ENCODE measurements at regions not wholly inside any gene's neighbourhood (a gene's known extent, or its start where the extent isn't known, plus 50 kb on each side); places are given as distances from the start of the nearest gene placed in this dataset.

DNA sequence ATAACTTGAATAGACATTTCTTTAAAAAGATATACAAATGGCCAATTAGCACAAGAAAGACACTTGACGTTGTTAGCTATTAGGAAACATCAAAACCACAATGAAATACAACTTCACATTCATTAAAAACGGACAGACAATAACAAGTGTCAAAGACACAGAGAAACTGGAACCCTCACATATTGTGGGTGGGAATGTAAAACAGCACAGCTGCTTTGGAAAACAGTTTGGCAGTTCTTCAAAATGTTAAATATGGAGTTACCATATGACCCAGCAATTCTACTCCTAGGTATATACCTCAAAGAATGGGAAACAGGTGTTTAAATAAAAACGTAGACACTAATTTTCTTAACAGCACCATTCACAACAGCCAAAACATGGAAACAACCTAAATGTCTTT is 100.5 kb upstream of the SLC22A23 start:
- H3K27ac Mint-ChIP-seq, result no peak overlapping the region
- no peak overlapping the region for H3K4me3 Mint-ChIP-seq
- no peaks in the 10 kb centered on the region for H3K36me3 Mint-ChIP-seq (ENCODE audit: low read depth)
- H3K4me1 Mint-ChIP-seq, result no peaks in the 10 kb centered on the region
- no peak for DNase-seq
- no peaks in the 10 kb centered on the region for H3K9me3 Mint-ChIP-seq
- H3K27me3 Mint-ChIP-seq, result peaks cover 25% of the 10 kb centered on the region
- intact Hi-C loops (cut with micrococcal nuclease), result no loop called here

DNA sequence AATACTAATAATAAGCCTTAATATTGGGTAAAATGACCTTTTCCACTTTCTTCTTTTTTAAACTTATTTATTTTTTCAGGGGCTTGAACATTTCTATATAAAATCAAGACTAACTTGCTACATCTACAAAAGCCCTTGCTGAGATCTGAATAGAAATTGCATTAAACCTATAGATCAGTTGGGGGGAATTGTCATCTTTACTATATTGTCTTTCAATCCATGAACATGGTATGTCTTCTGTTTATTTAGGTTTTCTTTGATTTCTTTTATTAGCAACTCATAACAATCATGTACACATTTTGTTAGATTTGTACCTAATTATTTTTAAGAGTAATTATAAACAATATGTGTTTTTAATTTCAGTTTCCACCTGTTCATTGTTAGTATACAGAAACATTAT is 96.4 kb upstream of the SLC22A23 start:
- Mint-ChIP-seq H3K27me3 (peaks cover 23% of the 10 kb centered on the region), H3K9me3 (no peaks in the 10 kb centered on the region), H3K4me1 (no peaks in the 10 kb centered on the region), H3K36me3 (ENCODE audit: low read depth) (no peaks in the 10 kb centered on the region), H3K27ac (no peak overlapping the region), H3K4me3 (no peak overlapping the region)
- intact Hi-C loops (cut with micrococcal nuclease), result no loop called here
- no peak for DNase-seq

DNA sequence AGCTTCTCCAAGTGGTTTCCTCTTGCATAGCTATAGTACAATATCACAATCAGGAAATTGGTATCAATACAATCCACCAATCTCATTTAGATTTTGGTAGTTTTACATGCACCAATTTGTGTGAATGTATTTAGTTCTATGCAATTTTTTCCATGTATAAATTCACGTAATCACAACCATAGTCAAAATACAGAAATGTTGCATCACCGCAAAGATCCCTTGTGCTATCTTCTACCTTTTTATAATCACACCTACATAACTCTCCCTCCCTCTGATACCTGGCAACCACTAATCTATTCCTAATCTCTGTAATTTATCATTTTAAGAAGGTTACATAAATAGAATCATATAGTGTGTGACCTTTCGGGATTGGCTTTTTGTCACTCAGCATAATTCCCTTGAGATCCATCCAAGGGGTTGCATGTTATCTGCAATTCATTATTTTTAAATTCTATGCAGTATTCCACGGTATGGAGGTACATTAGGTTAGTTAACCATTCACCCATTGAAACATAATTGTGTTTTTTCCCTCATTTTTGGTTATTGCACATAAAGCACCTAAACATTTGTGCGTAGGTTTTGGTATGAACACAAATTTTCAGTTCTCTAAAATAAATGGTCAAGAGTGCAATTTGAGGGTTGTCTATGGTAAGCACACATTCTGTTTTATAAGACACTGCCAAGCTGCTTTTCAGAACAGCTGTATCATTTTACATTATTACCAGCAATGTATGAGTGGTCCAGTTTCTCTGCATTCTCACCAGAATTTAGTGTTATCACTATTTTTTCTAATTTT is 95.1 kb upstream of the SLC22A23 start:
- DNase-seq, result no peak
- Mint-ChIP-seq H3K4me3 (no peak overlapping the region), H3K36me3 (ENCODE audit: low read depth) (no peaks in the 10 kb centered on the region), H3K27ac (no peak overlapping the region), H3K4me1 (no peaks in the 10 kb centered on the region), H3K27me3 (peaks cover 23% of the 10 kb centered on the region), H3K9me3 (no peaks in the 10 kb centered on the region)
- intact Hi-C loops (cut with micrococcal nuclease), result no loop called here

DNA sequence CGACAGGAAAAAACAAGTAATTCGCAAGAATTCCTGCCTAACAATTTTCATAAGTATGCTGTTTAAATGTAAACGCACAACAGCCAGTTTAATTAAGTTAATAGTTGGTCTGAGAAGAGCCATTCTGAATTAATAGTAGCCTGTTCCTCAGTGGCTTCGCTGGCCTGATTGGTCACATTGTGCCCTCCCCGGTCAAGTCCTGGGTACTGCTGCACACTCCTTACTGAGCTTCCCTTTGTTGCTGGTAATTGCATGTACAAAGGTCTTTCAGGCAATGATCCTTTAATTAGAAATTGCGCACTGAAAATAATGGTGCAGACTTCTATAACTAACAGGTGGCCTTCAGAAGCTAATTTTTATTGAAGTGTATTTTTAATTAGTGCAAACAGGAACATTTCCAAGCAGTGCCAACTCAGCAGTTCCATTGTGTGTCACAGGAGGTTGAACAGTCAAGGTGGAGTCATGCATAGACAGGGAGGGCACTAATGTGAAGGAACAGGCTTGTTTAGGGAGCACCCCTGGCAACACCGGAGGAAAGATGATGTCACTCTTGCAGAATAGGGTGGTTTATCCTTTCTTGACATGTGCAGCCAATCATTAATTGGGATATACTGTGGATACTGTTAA is 92.6 kb upstream of the SLC22A23 start:
- no peak overlapping the region for H3K4me3 Mint-ChIP-seq
- DNase-seq, result no peak
- intact Hi-C loops (cut with micrococcal nuclease), result no loop called here
- H3K27me3 Mint-ChIP-seq, result peaks cover 18% of the 10 kb centered on the region
- H3K27ac Mint-ChIP-seq, result no peak overlapping the region
- no peaks in the 10 kb centered on the region for H3K9me3 Mint-ChIP-seq
- H3K4me1 Mint-ChIP-seq, result no peaks in the 10 kb centered on the region
- no peaks in the 10 kb centered on the region for H3K36me3 Mint-ChIP-seq (ENCODE audit: low read depth)

DNA sequence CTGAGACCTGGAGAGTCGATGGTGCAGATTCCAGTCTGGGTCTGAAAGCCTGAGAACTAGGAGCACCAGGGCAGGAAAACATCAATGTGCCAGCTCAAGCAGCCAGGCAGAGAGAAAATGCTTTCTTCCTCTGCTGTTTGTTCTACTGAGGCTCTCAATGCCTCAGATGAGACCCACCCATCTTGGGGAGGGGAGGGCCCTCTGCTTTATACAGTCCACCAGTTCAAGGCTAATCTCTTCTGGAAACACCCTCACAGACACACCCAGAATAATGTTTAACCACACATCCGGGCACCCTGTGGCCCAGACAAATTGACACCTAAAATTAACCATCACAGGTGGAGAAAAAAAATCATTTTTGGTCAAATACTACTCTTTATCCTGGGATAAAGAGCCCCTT is 89.3 kb upstream of the SLC22A23 start:
- H3K9me3 Mint-ChIP-seq, result no peaks in the 10 kb centered on the region
- DNase-seq, result no peak
- no peaks in the 10 kb centered on the region for H3K36me3 Mint-ChIP-seq (ENCODE audit: low read depth)
- no peaks in the 10 kb centered on the region for H3K4me1 Mint-ChIP-seq
- intact Hi-C loops (cut with micrococcal nuclease), result no loop called here
- no peak overlapping the region for H3K27ac Mint-ChIP-seq
- H3K27me3 Mint-ChIP-seq, result peaks cover 7% of the 10 kb centered on the region
- H3K4me3 Mint-ChIP-seq, result no peak overlapping the region

DNA sequence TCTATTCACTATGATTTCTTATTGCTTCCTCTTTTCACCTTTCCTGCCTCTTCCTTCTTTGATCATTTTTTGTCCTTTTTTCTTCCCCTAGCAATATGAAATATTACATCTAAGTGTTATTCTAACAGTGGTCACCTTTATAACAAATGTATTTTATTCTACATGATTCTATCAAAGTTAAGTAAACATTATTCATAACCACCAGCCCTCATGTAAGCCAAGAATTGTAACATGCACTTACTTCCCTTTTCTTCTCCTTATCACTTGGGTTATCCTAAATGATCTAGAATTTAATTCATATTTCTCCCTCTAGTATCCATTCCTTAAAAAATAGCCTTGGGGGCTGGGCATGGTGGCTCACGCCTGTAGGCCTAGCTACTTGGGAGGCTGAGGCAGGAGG is 88.3 kb upstream of the SLC22A23 start:
- H3K27ac Mint-ChIP-seq, result no peak overlapping the region
- DNase-seq, result no peak
- intact Hi-C loops (cut with micrococcal nuclease), result no loop called here
- H3K36me3 Mint-ChIP-seq (ENCODE audit: low read depth), result no peaks in the 10 kb centered on the region
- no peak overlapping the region for H3K4me3 Mint-ChIP-seq
- no peaks in the 10 kb centered on the region for H3K9me3 Mint-ChIP-seq
- H3K4me1 Mint-ChIP-seq, result no peaks in the 10 kb centered on the region
- peaks cover 6% of the 10 kb centered on the region for H3K27me3 Mint-ChIP-seq

DNA sequence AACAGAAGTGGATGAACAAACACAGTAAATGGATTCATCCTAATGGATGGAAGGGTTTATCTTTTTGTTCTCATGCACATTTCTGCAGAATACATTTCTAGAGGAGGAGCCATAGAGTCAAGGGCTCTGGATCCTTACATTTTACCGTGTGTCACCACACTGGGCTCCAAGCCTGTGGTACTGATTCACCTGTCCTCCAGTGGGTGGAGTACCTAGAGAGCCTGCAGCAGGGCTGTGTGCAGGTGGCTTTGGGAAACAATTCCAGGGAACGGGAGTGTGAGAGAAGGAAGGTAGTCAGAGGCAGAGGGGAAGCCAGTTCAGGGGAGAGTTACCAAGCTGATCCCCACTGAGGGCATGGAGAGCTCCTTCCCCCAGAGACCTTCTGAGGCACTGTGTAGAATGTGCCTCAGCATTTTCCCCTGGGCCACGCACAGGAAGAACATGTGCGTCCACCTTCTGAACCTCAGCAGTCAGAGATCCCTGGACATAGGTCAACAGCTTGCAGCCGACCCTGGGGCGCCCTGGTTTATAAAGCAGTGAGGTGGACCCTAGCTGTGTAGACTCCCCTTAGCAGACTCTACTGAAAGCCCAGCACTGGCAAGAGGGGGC is 85.3 kb upstream of the SLC22A23 start:
- intact Hi-C loops (cut with micrococcal nuclease), result no loop called here
- Mint-ChIP-seq H3K4me3 (no peak overlapping the region), H3K27ac (no peak overlapping the region), H3K4me1 (no peaks in the 10 kb centered on the region), H3K9me3 (no peaks in the 10 kb centered on the region), H3K36me3 (ENCODE audit: low read depth) (no peaks in the 10 kb centered on the region), H3K27me3 (peaks cover 10% of the 10 kb centered on the region)
- DNase-seq, result no peak

DNA sequence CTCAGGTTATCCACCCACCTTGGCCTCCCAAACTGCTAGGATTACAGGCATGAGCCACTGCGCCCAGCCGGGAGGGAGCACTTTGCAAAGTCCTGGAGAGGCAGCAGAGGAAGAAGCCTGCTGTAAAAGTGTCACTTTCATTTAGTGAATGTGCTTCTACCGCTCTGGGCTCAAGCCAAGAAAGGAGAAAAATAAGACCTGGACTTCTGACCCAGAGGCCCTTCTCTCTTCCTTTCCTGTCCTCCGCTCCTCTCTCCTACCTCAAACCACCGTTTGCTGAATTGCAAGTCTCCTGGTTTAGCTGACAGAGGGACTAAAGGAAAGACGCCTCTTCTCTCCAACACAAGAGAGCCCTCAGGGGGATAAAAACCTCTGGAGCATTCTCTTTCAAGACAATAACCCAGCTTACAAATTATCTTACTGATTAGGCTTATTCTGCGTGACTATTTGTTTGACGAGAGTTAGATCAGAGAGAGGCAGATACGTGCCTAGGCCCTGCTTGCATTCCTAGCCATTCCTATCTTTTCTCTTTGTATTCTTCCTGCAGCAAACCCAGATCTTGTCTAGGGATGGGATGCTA is 84.2 kb upstream of the SLC22A23 start:
- Mint-ChIP-seq H3K4me3 (no peak overlapping the region), H3K36me3 (ENCODE audit: low read depth) (no peaks in the 10 kb centered on the region), H3K4me1 (no peaks in the 10 kb centered on the region), H3K27ac (no peak overlapping the region), H3K9me3 (no peaks in the 10 kb centered on the region), H3K27me3 (peaks cover 10% of the 10 kb centered on the region)
- intact Hi-C loops (cut with micrococcal nuclease), result no loop called here
- no peak for DNase-seq

DNA sequence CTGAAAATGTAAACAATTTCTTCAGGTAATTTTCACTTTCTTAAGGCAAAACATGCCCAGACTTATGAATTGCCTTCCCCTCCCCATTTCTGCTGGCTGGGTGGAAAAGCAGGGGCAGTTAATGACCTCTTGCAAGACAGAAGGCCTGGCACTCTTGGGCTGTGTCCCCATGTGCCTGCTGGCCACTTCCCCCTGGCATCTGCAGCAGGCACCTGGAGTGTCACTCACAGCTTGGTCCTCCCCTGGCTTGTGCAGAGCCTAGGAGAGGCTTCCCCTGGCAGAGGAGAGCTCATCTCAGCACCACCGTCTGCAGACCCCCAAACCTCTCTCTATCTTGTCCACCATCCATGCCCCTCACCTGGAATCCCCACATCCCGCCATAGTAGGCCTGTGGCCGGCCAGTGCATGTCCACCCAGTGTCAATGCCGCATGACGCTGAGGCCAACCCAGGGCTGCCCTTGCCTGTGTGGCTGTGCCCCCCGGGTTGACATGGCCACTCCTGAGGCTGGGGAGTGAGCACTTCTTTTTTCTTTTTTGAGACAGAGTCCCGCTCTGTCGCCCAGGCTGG is 83.5 kb upstream of the SLC22A23 start:
- H3K27me3 Mint-ChIP-seq, result peaks cover 10% of the 10 kb centered on the region
- no peaks in the 10 kb centered on the region for H3K9me3 Mint-ChIP-seq
- H3K36me3 Mint-ChIP-seq (ENCODE audit: low read depth), result no peaks in the 10 kb centered on the region
- H3K27ac Mint-ChIP-seq, result no peak overlapping the region
- H3K4me3 Mint-ChIP-seq, result no peak overlapping the region
- no peaks in the 10 kb centered on the region for H3K4me1 Mint-ChIP-seq
- DNase-seq, result no peak
- intact Hi-C loops (cut with micrococcal nuclease), result no loop called here

DNA sequence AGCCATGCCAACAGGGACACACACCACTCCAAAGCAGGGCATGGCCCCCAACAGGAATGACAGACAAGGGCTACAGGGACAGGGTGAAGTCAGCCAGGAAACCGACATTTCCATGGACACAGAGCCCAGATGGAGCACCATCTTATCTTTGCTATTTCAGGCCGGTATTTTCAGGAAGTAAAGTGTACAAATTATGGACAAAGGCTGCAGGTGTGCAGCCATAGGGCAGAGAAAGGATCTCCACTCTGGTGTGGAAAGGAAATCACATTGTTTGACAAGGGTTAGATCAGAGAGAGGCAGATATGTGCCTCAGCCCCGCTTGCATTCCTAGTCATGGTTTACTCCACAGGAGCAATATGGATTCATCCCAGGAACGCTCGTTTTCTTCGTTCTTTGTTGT is 81.7 kb upstream of the SLC22A23 start:
- no peak overlapping the region for H3K27ac Mint-ChIP-seq
- H3K9me3 Mint-ChIP-seq, result no peaks in the 10 kb centered on the region
- H3K4me3 Mint-ChIP-seq, result no peak overlapping the region
- no peak for DNase-seq
- peaks cover 4% of the 10 kb centered on the region for H3K27me3 Mint-ChIP-seq
- H3K4me1 Mint-ChIP-seq, result no peaks in the 10 kb centered on the region
- intact Hi-C loops (cut with micrococcal nuclease), result no loop called here
- no peaks in the 10 kb centered on the region for H3K36me3 Mint-ChIP-seq (ENCODE audit: low read depth)

DNA sequence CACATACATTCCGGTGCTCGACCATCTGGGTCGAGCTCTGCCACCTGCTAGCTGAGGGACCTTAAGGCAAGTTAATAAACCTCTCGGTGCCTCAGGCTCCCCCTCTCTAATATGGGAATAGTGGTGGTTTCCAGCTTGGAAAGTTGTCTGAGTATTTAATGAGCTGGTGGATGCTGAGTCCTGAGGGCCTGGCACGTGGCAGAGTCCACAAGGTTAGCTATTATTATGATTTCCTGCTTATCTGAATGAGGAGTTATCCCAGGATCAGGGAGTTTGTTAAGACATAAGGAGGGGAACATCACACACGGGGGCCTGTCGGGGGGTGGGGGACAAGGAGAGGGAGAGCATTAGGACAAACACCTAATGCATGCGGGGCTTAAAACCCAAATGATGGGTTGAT is 80.1 kb upstream of the SLC22A23 start:
- Mint-ChIP-seq H3K9me3 (no peaks in the 10 kb centered on the region), H3K27me3 (peaks cover 4% of the 10 kb centered on the region), H3K4me1 (no peaks in the 10 kb centered on the region), H3K27ac (no peak overlapping the region), H3K36me3 (ENCODE audit: low read depth) (no peaks in the 10 kb centered on the region), H3K4me3 (no peak overlapping the region)
- DNase-seq, result no peak
- intact Hi-C loops (cut with micrococcal nuclease), result no loop called here

DNA sequence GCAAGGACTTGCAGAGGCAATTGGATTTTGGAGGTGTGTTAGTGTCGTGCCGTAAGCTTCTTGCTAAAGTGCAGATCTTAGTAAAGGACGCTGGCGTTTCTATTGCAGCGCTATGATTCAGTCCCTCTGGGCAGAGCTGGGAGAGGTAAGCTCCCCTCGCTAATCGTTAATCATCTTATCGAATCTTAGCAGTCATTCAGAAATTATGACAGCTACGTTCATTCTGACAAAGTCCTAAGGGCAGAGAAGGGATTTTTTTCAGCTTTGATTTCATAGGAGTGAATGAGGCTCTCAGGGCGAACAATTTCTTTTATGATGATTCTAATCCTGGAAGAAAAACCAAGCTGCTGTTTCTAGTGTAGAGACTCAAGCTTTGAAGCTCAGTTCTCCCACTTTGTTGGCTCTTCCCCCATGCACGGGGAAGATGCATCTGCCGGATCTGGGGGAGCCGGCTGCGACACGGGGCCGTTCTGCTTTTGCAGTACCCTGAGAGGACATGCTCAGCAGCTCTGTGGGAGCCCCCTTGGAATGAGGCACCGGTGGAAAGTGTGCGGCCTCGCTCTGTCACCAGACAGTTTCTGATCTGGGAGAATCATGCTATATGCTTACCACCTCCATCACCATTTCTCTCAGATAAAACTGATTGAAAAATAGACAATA is 79.1 kb upstream of the SLC22A23 start:
- Mint-ChIP-seq H3K9me3 (no peaks in the 10 kb centered on the region), H3K36me3 (ENCODE audit: low read depth) (no peaks in the 10 kb centered on the region), H3K27me3 (peaks cover 4% of the 10 kb centered on the region), H3K27ac (no peak overlapping the region), H3K4me3 (no peak overlapping the region), H3K4me1 (no peaks in the 10 kb centered on the region)
- intact Hi-C loops (cut with micrococcal nuclease), result no loop called here
- DNase-seq, result no peak

DNA sequence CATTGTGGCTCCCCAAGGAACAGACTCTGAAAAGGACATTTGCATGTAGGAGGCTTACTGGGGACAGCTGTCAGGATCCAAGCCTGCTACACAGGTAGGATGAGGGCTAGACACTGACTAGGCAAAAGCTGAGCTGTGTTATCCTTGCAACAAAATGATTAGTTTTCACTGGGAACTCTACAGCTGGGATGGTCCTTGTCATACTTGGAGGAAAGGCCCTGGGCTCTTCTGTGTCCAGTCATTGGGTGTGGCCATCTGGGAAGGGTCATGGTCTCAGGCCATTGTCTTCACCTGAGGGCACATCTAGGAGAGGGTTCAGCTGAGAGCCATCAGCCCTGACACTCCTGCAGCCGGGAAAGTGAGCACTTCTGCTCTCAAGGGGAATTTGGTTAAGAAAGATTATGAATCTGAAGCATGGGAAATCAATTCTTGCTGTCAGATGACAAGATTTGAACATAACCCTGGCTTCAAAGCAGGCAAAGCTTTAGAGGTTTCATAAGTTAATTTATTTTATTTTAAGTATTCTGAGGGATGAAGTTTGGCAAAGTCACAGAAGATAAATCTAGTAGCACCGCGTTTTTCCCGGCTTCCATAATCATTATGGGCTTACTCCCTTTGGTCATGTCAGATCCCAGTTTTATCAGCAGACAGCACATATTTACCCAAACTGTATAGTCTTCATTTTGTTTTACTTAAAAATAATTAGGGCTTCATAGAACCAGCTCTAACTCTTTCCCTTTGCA is 78.4 kb upstream of the SLC22A23 start:
- H3K27me3 Mint-ChIP-seq, result peaks cover 4% of the 10 kb centered on the region
- no peaks in the 10 kb centered on the region for H3K36me3 Mint-ChIP-seq (ENCODE audit: low read depth)
- intact Hi-C loops (cut with micrococcal nuclease), result no loop called here
- no peaks in the 10 kb centered on the region for H3K9me3 Mint-ChIP-seq
- no peak overlapping the region for H3K27ac Mint-ChIP-seq
- H3K4me1 Mint-ChIP-seq, result no peaks in the 10 kb centered on the region
- H3K4me3 Mint-ChIP-seq, result no peak overlapping the region
- no peak for DNase-seq

Data from activated CD4-positive, alpha-beta T cell treated with anti-CD3 and anti-CD28 coated beads, Interleukin-2, amount 10 ng/mL, durations not matched to agents 24 days and 14 days (primary cell).